HT1080 (cell line): ENCODE measurements at regions not wholly inside any gene's neighbourhood (a gene's known extent, or its start where the extent isn't known, plus 50 kb on each side); places are given as distances from the start of the nearest gene placed in this dataset.
A peak's percentile ranks its signal among the peaks of the same experiment; 100 is the strongest.
"Not testable (repeated sequence)": the region's sequence is repeated elsewhere in the genome, so short reads cannot be mapped to it uniquely, and the experiment has no call there.

Experiments
- DNase-seq: peaks from one replicate; pipeline ENCODE4 v3.0.0-alpha.2; 2015; ENCODE audit warnings: low read depth

- DNase-seq = no peak
Measured at GRCh38 chr2:160721089-160722040, 227.8 kb upstream of the RBMS1 start.

- no peak for DNase-seq
Measured at GRCh38 chr2:160726046-160726445, 232.4 kb upstream of the RBMS1 start.

- DNase-seq = no peak
Measured at GRCh38 chr2:160730296-160730995, 236.8 kb upstream of the RBMS1 start.

- no peak for DNase-seq
Measured at GRCh38 chr2:160731415-160731814, 237.8 kb upstream of the RBMS1 start.

GRCh38 chr2:160731856-160732255, 238.2 kb upstream of the RBMS1 start:
- DNase-seq = no peak

GRCh38 chr2:160735696-160736095, 242.1 kb upstream of the RBMS1 start:
- DNase-seq = no peak

- peak; percentile 78 for DNase-seq
Measured at GRCh38 chr2:160736148-160737028, 242.8 kb upstream of the RBMS1 start.

DNA sequence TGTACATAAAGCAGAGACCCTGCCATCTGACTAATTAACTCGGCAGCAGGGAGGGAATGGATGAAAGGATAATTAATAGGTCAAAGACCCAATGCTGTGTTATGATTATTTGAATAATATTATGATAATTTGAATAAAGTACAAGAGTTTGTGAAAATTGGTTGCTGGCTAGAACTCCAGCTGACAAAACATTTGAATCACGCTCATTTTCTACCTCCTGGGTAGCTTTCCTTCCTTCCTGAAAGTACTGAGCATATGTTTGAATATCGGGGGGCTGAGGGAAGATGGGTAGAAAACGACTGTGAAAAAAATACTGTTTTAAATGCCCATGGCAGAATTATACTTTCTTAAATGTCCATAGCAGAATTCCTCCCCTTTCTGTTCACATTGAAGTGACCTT, 243.6 kb upstream of the RBMS1 start:
- no peak for DNase-seq

GRCh38 chr2:160741271-160741670, 247.7 kb upstream of the RBMS1 start:
- no peak for DNase-seq

DNA sequence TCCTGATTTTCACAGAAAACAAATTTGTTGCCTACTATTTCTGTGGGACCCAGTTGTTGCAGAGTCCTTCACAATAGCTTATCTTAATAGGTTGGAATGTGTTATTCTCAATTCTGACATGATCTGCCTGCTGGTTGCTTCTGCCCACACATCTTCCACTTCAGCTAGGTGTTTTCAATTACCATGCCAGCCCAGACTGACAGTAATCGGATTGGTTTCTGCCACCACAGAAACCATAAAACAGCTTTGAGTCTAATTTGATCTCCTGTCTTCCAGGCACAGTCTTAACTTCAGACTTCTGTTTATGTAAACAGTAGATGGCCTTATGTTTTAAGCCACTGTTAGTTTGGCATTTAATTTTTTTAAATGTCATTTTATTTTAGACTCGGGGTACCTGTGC, 248.2 kb upstream of the RBMS1 start:
- no peak for DNase-seq

DNA sequence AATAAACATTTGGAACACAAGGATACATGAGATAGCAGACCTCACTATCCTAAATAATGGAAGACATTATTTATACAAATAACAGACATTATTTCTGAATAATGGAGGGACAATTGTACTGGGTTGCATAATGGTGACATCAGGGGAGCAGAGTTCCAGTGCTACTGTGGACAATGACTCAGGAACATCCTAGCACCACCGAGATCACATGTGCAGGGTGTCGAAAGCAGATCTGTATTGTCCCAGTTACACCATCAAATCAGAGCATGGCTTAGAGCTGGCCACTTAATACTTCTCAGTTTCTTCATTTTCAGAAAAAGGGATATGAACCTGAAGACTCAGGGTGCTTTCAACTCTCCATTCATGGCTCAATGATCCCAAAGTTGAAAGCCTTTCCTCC, 249.1 kb upstream of the RBMS1 start:
- DNase-seq = no peak

GRCh38 chr2:160747501-160748170, 254.0 kb upstream of the RBMS1 start:
- DNase-seq = peak; percentile 61

GRCh38 chr2:160751021-160751420, 257.4 kb upstream of the RBMS1 start:
- DNase-seq = peak; percentile 67

GRCh38 chr2:160752475-160753330, 259.1 kb upstream of the RBMS1 start:
- peak; percentile 72 for DNase-seq

DNA sequence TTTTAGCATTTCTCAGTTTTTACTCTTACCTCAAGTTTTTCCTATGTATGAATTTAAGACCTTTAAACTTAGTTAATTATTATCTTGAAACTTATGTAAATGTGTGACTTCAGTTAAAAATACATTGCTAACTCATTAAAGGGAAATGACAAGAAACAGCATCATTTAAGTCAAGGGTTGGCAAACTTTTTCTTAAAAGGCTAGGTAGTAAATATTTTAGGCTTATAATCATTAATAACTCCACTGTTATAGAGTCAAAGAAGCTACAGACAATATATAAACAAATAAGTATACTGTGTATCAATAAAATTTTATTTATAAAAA, 259.7 kb upstream of the RBMS1 start:
- no peak for DNase-seq

- no peak for DNase-seq
Measured at GRCh38 chr2:160753960-160754359, 260.4 kb upstream of the RBMS1 start.

DNA sequence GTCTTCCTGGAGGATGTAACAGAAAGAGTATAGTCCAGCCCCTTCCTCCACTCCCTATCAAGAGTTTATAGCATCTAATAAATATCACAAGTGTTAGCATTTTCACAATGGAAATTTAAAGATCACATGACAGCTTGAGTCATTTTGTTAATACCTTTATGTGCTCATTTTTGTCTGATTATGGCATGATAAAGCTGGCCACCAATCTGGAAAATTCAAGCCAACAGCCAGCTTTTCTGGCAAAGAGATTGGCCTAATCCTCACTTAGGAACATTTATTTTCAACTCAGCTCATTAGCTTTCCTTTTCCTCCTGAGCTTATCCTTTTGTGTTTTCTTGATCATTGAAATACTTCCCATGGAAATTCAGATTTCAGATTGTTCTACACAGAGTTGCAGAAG, 262.9 kb upstream of the RBMS1 start:
- no peak for DNase-seq

DNA sequence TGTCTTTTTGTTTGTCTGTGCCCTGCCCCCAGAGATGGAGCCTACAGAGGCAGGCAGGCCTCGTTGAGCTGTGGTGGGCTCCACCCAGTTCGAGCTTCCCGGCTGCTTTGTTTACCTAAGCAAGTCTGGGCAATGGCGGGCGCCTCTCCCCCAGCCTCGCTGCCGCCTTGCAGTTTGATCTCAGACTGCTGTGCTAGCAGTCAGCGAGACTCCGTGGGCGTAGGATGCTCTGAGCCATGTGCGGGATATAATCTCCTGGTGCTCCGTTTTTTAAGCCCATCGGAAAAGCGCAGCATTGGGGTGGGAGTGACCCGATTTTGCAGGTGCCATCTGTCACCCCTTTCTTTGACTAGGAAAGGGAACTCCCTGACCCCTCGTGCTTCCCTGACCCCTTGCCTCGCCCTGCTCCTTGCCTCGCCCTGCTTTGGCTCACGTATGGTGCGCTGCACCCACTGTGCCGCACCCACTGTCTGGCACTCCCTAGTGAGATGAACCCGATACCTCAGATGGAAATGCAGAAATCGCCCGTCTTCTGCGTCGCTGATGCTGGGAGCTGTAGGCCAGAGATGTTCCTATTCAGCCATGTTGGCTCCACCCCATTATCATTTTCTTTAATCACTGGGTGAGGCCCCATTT, 269.0 kb upstream of the RBMS1 start:
- DNase-seq = not testable (repeated sequence)

- peak; percentile 11 for DNase-seq
Measured at GRCh38 chr2:160783474-160783873, 289.9 kb upstream of the RBMS1 start.

- DNase-seq = peak; percentile 7
Measured at GRCh38 chr2:160784034-160784433, 290.4 kb upstream of the RBMS1 start.
